ENCODE measurements at regions not wholly inside any gene's neighbourhood (a gene's known extent, or its start where the extent isn't known, plus 50 kb on each side); places are given as distances from the start of the nearest gene placed in this dataset.

DNA sequence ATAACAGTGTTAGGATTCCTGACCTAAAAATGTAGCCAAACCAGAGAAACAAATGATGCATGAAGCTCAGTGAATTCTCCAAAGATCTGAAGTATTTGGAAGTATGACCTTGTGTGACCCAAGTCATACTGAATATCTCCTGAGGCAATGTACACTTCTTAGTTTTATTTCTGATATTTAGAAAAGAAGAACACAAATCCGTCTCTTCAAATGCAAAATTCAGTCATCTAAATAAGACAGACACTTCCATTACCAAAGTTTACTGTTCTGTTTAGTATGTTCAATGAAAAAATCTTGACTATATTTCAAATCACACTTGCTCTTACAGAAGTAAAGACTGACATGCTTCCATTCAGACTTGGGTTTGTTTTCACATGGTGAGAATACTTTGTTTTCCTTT, 495.7 kb downstream of the RIT2 start:
- TF ChIP-seq YY1 (IDR thresholded peaks at IDR 0.05; ENCODE audit: insufficient read depth, insufficient read length) (no peak), ZNF274 (IDR thresholded peaks at IDR 0.05; ENCODE audit: low read depth, low read length) (no peak), SUZ12 (IDR thresholded peaks at IDR 0.05; ENCODE audit: extremely low read depth, insufficient read depth, insufficient read length) (no peak)

All from NT2/D1 (cell line).